ENCODE measurements at regions not wholly inside any gene's neighbourhood (a gene's known extent, or its start where the extent isn't known, plus 50 kb on each side); places are given as distances from the start of the nearest gene placed in this dataset.

- no peaks in the 10 kb centered on the region for H3K4me1 ChIP-seq
- H3K36me3 ChIP-seq, result no peaks in the 10 kb centered on the region
- H3K4me3 ChIP-seq, result no peak overlapping the region
- DNase-seq (ENCODE audit: low spot score in 2 of 2), result no peak
- no peaks in the 10 kb centered on the region for H3K27me3 ChIP-seq
- intact Hi-C loops (cut with DNase I), result no loop called here
- no peaks in the 10 kb centered on the region for H3K9me3 ChIP-seq
- no peak overlapping the region for H3K27ac ChIP-seq
- no peak for TF ChIP-seq CTCF (IDR thresholded peaks at IDR 0.05)
Measured at GRCh38 chr20:10109641-10110040, 74.9 kb downstream of the ANKEF1 start.

DNA sequence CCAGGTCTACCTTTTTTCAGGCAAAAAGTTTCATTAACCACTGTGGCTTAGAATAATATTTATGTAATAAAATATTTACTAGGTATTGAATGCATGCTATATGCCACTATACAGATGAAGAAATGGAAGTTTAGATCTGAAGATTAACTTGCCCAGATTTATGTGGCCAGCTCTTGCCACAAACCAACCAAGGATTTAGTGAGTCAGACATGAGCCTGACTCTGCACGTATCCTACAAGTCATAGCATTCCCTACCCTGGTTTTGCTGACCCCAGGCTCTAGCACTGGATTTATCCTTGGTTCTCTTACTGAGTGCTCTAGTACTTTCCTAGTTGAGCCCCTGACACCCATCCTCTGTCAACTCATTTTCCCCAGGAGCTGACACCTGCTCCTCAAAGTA, 75.4 kb downstream of the ANKEF1 start:
- Histone ChIP-seq H3K4me1 (no peaks in the 10 kb centered on the region), H3K27me3 (no peaks in the 10 kb centered on the region)
- no peak for TF ChIP-seq CTCF (IDR thresholded peaks at IDR 0.05)

GRCh38 chr20:10111139-10111958, 76.6 kb downstream of the ANKEF1 start:
- no peaks in the 10 kb centered on the region for H3K9me3 ChIP-seq
- no peak for DNase-seq (ENCODE audit: low spot score in 2 of 2)
- H3K4me3 ChIP-seq, result no peak overlapping the region
- H3K4me1 ChIP-seq, result no peaks in the 10 kb centered on the region
- H3K27ac ChIP-seq, result no peak overlapping the region
- no peaks in the 10 kb centered on the region for H3K36me3 ChIP-seq
- TF ChIP-seq CTCF (IDR thresholded peaks at IDR 0.05), result no peak
- intact Hi-C loops (cut with DNase I), result no loop called here
- no peaks in the 10 kb centered on the region for H3K27me3 ChIP-seq

More for the DNA sequence above, 75.4 kb downstream of the ANKEF1 start:
- no peak for DNase-seq (ENCODE audit: low spot score in 2 of 2)
- H3K4me3 ChIP-seq, result no peak overlapping the region
- H3K36me3 ChIP-seq, result no peaks in the 10 kb centered on the region
- no peak overlapping the region for H3K27ac ChIP-seq
- intact Hi-C loops (cut with DNase I), result no loop called here
- H3K9me3 ChIP-seq, result no peaks in the 10 kb centered on the region

DNA sequence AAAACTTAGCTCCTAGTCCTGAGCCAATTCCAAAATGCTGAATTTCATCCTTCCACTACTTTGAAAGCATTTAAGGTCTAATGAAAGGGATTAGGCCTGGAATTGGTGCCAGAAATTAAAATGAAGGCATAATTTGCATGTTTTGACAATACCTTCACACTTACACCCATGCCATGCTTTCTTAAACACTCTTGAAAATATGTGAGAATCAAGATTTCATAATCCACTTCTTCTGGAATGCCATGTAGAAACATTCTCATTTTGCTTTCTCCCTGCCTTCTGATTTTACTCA, 77.1 kb downstream of the ANKEF1 start:
- Histone ChIP-seq H3K4me1 (no peaks in the 10 kb centered on the region), H3K4me3 (no peak overlapping the region), H3K9me3 (no peaks in the 10 kb centered on the region), H3K27ac (no peak overlapping the region), H3K36me3 (no peaks in the 10 kb centered on the region), H3K27me3 (no peaks in the 10 kb centered on the region)
- no peak for TF ChIP-seq CTCF (IDR thresholded peaks at IDR 0.05)
- no peak for DNase-seq (ENCODE audit: low spot score in 2 of 2)
- intact Hi-C loops (cut with DNase I), result no loop called here

DNA sequence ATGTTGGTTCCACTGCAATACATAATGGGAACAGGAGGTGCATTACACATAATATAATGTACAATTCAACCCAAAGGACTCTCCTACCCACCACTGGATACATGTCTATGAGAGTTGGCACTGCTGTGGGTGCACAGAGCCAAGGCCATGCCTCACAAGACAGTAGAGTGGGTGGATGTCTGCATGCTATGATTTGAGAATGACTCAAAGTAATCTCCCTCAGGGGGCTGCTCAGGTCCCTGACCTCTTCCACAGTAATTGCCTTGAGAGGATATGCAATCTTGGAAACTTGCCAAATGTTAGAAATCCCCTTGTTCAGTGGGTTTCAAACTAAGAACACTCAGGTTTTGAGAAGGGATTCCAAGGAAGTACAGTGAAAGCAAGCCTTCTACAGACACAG, 79.0 kb downstream of the ANKEF1 start:
- intact Hi-C loops (cut with DNase I), result no loop called here
- H3K4me1 ChIP-seq, result no peaks in the 10 kb centered on the region
- DNase-seq (ENCODE audit: low spot score in 2 of 2), result no peak
- no peaks in the 10 kb centered on the region for H3K27me3 ChIP-seq
- no peaks in the 10 kb centered on the region for H3K36me3 ChIP-seq
- H3K9me3 ChIP-seq, result no peaks in the 10 kb centered on the region
- H3K4me3 ChIP-seq, result no peak overlapping the region
- H3K27ac ChIP-seq, result no peak overlapping the region
- TF ChIP-seq CTCF (IDR thresholded peaks at IDR 0.05), result no peak

DNA sequence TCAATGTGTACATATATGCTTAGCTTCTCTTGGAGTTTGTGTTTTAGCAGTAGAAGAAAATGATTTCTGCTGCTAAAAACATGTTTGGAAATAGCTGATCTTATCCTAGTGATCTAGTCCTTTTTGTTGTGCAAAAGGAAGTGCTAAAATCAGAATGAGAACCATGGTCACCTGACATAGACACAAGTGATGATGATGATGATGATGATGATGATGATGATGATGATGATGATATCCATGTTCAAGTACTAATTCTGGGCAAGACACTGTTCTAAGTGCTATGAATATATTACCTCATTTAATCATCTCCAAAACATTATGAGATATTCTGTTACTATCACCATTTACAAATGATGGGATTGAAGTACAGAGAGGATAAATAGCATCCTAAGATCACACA, 79.8 kb downstream of the ANKEF1 start:
- H3K36me3 ChIP-seq, result no peaks in the 10 kb centered on the region
- intact Hi-C loops (cut with DNase I), result no loop called here
- no peaks in the 10 kb centered on the region for H3K4me1 ChIP-seq
- no peaks in the 10 kb centered on the region for H3K27me3 ChIP-seq
- DNase-seq (ENCODE audit: low spot score in 2 of 2), result no peak
- no peak overlapping the region for H3K4me3 ChIP-seq
- no peaks in the 10 kb centered on the region for H3K9me3 ChIP-seq
- TF ChIP-seq CTCF (IDR thresholded peaks at IDR 0.05), result no peak
- H3K27ac ChIP-seq, result no peak overlapping the region

All from ascending aorta (tissue), 2 donors.